KOPT-K1 (cell line): ENCODE measurements at regions not wholly inside any gene's neighbourhood (a gene's known extent, or its start where the extent isn't known, plus 50 kb on each side); places are given as distances from the start of the nearest gene placed in this dataset.

Experiments
- H3K27ac ChIP-seq: fragments of 200-600 bp; sonication (generic); 2 replicates; pipeline ENCODE4 v1.5.1; 2016; ENCODE audit warnings: antibody characterized with exemption, mild to moderate bottlenecking, low read depth, low read length; ENCODE audit not compliant: poor library complexity, severe bottlenecking
- H3K36me3 ChIP-seq: fragments of 200-600 bp; sonication (generic); 2 replicates; pipeline ENCODE4 v1.5.1; 2017; ENCODE audit warnings: antibody characterized with exemption, mild to moderate bottlenecking, low read length, moderate library complexity; ENCODE audit not compliant: insufficient read depth
- H3K9me3 ChIP-seq: fragments of 200-600 bp; sonication (generic); 2 replicates; pipeline ENCODE4 v1.5.1; 2017; ENCODE audit warnings: antibody characterized with exemption, low read length, mild to moderate bottlenecking; ENCODE audit not compliant: insufficient read depth, poor library complexity, severe bottlenecking

DNA sequence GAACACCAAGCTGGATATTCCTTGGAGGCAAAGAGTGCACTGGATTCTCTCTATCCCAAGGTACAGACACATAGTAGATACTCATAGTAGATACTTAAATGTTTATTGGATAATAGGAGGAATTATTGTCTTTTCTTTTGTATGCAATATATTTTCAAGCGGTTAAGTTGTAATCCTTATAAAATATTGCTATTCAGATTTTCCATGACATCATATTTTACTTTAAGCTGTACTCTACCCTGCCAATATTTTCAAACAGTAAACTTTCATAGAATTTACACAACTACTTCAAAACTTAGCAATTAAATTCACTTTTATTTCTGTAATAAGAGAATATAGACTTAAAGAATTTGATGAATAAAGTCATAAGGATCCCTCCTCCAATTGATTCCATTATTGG is 546.5 kb upstream of the CAMK1G start:
- Histone ChIP-seq H3K36me3 (no peaks in the 10 kb centered on the region), H3K9me3 (no peaks in the 10 kb centered on the region), H3K27ac (no peak overlapping the region)

DNA sequence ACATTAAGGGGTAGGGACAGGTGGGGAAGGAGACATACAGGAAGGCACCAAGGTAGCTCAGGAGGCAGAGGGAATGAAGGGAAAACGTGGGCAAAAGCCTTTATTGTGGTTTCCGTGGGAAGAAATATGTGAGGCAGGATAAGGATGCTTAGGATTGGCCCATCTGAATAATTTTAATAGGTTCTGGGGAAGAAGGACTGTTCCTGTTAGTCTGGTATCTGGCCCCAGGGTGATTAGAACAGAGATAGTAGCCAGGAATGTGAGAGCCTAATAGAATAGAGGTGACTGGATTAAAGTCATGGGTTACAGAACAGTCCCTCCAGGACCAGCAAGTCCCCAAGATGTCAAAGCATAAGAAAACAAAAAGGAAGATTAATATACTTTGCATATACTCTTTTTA is 545.2 kb upstream of the CAMK1G start:
- Histone ChIP-seq H3K27ac (no peak overlapping the region), H3K36me3 (no peaks in the 10 kb centered on the region), H3K9me3 (no peaks in the 10 kb centered on the region)

DNA sequence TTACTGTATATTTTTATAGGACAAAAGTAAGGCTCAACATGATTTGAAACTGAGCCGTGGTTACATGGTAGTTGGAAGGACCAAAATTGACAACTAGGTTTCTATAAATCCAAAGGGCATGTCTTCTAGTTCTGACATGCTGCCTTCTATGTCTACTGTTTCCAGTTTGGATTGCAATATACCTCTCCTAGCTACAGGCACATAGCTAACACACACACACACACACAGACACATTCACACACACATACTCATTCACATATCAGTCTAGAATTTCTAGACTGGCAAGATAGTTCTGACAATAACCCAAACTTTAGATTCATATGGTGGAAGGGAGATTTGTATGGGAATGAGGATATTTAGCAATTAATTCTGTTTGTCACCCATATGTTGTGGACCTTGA is 544.8 kb upstream of the CAMK1G start:
- Histone ChIP-seq H3K36me3 (no peaks in the 10 kb centered on the region), H3K27ac (no peak overlapping the region), H3K9me3 (no peaks in the 10 kb centered on the region)

DNA sequence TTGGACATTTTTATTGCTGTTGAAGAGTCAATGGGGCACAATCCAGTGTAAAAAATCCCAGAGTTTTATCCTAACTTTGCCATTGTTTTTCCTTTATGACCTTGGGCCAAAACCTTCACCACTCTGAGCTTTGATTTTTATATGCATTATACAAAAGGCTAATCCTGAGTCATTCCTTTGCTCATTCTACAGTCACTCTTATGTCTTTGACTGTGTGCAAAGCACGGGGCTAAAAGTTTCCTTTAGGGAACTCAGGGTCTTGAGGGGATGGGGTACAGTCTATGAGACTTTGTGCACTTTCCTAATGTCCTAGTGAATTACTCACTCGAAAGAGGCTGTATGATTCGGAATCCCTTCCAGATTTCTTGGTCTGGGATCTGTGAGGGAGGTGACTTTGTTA is 543.2 kb upstream of the CAMK1G start:
- Histone ChIP-seq H3K36me3 (no peaks in the 10 kb centered on the region), H3K9me3 (no peaks in the 10 kb centered on the region), H3K27ac (no peak overlapping the region)

DNA sequence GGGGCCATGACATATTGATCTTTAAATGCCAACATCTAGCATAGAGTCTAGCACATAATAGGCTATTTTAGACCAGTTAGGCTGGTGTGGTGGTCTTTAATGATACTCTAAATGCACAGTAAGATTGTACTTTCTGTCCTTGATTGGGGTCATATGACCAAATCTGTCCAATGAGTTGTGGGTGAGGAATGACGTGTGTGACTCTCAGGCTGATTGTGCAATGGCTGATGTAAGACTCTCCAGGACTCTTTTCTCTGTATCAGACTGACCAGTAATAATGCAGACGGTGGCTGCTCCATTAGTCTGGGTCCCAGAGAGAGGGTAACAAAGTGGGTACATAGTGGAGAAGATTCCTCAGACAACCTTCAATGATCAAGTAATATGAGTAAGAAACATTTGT is 541.6 kb upstream of the CAMK1G start:
- Histone ChIP-seq H3K27ac (no peak overlapping the region), H3K9me3 (no peaks in the 10 kb centered on the region), H3K36me3 (no peaks in the 10 kb centered on the region)

DNA sequence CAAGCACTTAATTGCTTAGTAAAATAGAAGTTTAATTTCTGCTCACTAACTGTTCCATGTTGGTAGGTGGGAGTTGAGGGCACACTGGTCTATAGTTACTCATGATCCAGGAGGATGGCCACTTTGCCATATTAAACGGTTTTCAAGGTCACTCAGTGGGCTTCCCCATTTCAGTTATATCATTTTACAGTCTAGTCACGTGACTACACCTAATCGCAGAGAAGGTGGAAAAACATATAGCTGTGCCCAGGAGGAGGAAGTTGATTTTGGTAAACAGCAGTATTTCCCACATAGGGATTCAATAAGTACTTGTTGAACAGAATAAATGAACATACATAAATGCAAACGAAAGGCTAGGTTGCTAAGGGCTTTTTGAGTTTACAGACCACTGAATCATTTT is 541.1 kb upstream of the CAMK1G start:
- no peaks in the 10 kb centered on the region for H3K9me3 ChIP-seq
- H3K27ac ChIP-seq: no peak overlapping the region
- no peaks in the 10 kb centered on the region for H3K36me3 ChIP-seq

DNA sequence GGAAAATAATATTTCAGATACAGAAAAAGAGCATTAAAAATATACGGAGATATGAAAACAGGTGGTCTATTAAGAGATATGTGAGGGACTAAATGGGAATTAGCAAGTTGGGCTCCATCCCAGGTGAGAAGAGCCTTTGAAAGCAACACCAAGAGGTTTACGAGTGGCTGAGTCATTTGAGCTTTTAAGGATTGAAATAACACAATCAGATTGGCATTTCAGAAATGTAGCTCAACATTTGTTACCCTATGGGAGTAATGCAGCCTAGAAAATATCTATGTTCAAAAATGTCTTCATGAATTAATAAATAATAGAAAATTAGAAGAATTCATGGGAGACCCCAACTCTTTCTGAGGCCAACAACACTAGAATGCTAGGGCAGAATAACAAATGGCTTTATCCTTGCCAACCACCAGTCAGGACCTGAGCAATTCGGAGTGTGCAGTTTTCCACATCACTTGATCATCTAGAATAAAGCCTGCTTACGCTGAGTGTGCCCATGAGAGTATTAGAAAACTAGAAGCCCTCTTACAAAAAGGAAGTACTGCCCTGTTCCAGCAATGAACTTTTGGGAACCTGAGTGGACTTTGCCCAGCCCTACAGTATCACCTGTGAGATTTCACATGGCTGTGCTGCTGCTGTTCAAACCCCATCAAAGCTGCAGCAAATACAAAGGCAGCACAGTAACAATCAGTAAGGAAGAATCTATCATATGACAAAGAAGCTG is 538.0 kb upstream of the CAMK1G start:
- no peaks in the 10 kb centered on the region for H3K9me3 ChIP-seq
- no peaks in the 10 kb centered on the region for H3K36me3 ChIP-seq
- no peak overlapping the region for H3K27ac ChIP-seq

DNA sequence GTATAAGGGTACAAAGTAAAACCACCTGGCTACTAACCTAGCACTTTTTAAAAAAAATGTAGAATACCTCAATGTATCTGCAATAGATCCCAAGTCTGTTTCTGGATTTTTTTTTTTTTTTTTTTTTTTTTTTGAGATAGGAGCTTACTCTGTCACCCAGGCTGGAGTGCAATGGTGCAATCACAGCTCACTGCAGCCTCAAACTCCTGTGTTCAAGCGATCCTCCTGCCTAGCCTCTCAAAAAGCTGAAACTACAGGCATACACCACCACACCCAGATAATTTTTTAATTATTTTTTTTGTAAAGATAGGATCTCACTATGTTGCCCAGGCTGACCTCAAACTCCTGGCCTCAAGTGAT is 537.5 kb upstream of the CAMK1G start:
- H3K9me3 ChIP-seq: no peaks in the 10 kb centered on the region
- no peak overlapping the region for H3K27ac ChIP-seq
- H3K36me3 ChIP-seq: no peaks in the 10 kb centered on the region

DNA sequence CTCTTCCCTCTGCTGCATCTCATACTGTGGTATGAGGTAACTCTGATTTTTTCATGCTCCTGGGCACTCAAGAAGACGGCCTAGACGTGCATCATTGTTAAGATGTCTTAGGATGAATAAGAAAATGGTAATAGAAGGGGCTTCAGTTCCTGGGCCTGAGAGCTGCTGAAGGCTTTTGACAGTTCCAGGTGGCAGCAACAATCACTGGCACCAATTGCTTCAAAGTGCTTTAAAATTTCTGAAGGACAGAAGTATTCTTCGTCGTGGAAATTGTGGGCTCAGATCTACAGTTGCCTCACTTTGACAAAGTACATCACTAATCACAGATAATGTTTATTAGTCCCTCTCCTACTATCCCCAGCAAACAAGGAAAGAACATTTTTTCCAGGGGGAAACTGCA is 536.6 kb upstream of the CAMK1G start:
- H3K27ac ChIP-seq: no peak overlapping the region
- H3K9me3 ChIP-seq: no peaks in the 10 kb centered on the region
- H3K36me3 ChIP-seq: no peaks in the 10 kb centered on the region

DNA sequence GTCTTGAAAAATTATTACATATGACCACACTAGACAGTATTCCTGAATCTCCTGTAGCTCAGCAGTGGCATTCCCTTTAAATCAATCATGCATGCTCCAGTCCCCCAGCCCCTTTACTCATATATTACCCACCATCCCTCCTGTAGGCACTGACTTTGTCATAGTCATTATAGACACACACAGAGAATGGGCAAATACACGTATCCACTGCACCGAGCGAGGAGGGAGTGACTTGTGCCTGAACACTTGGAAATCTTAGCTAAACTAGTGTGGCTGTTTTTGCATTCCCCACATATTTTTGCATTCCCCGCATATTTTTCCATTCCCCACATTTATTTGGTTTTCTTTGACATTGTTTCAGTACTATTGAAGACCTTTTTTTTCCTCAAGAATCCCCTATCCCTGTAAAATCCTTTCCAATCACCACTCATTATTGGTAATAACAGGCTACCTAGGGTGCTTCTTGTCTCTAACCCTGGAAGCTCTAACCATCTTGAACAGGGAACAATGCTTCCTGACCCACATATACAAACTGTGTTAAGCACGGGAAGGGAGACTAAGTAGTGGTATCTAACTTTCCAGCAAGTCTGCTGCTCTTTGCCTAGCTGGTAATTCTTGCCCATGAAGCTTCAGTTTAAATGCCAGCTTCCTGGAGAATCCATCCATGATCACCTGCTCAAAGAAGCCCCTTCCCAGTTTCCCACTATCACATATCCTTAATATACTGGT is 534.4 kb upstream of the CAMK1G start:
- Histone ChIP-seq H3K36me3 (no peaks in the 10 kb centered on the region), H3K27ac (no peak overlapping the region), H3K9me3 (no peaks in the 10 kb centered on the region)

DNA sequence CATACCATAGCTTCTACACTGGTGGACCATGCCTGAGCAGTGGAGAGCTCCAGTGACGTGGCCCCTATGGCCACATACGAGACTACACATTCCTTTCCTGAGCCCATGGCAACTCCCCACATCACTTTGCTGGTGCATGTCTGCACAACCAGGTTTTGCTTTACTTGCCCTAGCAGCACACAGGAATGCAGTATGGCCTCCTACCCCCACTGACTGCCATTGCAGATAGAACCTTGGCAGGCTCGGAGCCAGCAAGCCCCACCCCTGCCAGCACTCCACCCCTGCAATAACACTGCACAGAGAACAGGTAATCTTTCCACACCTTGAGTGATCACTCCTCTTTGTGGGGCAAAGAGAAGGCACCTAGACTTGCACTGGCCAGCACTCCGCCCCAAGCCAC is 531.9 kb upstream of the CAMK1G start:
- Histone ChIP-seq H3K9me3 (no peaks in the 10 kb centered on the region), H3K27ac (no peak overlapping the region), H3K36me3 (no peaks in the 10 kb centered on the region)

DNA sequence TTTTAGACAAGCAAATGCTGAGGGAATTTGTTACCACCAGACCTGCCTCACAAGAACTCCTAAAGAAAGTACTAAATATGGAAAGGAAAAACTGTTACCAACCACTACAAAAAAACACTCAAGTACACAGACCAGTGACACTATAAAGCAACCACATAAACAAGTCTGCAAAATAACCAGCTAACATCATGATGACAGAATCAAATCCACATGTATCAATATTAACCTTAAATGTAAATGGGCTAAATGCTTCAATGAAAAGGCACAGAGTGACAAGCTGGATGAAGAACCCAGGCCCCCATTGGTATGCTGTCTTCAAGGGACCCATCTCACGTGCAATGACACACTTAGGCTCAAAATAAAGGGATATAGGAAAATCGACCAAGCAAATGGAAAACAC is 529.9 kb upstream of the CAMK1G start:
- no peak overlapping the region for H3K27ac ChIP-seq
- no peaks in the 10 kb centered on the region for H3K36me3 ChIP-seq
- H3K9me3 ChIP-seq: no peaks in the 10 kb centered on the region

DNA sequence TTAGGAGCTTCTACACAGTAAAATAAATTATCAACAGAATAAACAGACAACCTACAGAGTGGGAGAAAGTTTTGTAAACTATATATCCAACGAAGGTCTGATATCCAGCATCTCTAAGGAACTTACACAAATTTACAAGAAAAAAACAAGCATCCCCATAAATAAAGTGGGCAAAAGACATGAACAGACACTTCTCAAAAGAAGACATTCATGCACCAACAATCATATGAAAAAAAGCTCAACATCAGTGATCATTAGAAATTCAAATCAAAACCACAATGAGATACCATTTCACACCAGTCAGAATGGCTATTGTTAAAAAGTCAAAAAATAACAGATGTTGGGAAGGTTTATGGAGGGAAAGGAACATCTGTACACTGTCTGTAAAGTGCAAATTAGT is 526.4 kb upstream of the CAMK1G start:
- H3K36me3 ChIP-seq: no peaks in the 10 kb centered on the region
- H3K9me3 ChIP-seq: no peaks in the 10 kb centered on the region
- no peak overlapping the region for H3K27ac ChIP-seq

DNA sequence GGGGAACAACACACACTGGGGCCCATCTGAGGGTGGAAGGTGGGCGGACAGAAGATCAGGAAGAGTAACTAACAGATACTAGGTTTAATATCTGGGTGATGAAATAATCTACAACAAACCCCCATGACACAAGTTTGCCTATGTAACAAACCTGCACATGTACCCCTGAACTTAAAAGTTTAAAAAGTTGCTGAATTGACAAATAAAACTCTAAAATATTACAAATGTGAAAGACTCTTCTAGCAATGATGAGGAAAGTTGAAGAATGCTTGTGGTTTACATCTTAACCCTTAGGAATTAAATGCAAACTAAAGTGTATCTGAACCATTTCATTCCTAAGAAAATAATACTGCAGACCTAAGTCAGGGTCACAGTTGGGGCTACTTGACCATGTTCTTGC is 525.6 kb upstream of the CAMK1G start:
- H3K36me3 ChIP-seq: no peaks in the 10 kb centered on the region
- no peaks in the 10 kb centered on the region for H3K9me3 ChIP-seq
- H3K27ac ChIP-seq: no peak overlapping the region

DNA sequence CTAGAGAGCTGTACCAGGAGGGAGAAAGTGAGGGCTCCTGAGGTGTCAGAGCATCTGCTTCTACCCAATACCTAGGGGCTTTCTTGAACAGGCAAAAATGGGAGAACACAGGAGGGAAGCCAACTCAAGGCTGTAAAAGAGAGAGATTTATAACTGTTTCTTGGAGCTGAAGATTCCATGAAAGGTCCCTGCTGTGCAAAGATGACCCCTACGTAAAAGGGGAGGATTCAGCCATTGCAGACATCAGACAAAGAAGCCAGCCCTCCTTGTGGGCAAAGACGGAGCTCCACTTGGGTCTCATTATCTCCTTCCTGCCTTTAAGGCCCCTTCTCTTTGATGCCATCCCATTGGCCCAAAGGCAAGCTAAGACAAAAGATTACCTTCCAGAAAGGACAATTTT is 524.1 kb upstream of the CAMK1G start:
- Histone ChIP-seq H3K9me3 (no peaks in the 10 kb centered on the region), H3K36me3 (no peaks in the 10 kb centered on the region), H3K27ac (no peak overlapping the region)

DNA sequence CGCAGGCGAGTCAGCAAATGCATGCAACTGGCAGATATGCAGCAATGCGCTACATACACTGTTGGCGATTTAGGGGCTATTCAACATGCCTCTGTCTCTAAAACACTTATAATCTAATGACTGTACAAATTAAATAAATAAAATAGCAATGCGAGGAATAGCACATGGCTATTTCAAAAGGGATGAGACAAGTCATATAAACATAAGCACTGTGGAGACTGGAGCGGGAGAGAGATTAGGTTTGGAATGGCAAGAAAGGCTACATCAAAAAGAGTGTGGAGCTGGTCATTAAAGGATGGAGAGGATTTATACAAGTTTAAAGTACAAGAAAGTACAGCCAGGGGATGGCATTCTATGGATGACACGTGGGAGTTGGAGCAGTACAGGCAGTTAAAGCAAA is 523.5 kb upstream of the CAMK1G start:
- Histone ChIP-seq H3K27ac (no peak overlapping the region), H3K36me3 (no peaks in the 10 kb centered on the region), H3K9me3 (no peaks in the 10 kb centered on the region)
